GM21529 (cell line): ENCODE measurements at regions not wholly inside any gene's neighbourhood (a gene's known extent, or its start where the extent isn't known, plus 50 kb on each side); places are given as distances from the start of the nearest gene placed in this dataset.
"Not testable (repeated sequence)": the region's sequence is repeated elsewhere in the genome, so short reads cannot be mapped to it uniquely, and the experiment has no call there.

Source experiments
- ATAC-seq: cut with Tn5 transposase; IDR thresholded peaks from one replicate; pipeline ENCODE4 v1.9.1; 2021; ENCODE audit not compliant: unreplicated experiment

DNA sequence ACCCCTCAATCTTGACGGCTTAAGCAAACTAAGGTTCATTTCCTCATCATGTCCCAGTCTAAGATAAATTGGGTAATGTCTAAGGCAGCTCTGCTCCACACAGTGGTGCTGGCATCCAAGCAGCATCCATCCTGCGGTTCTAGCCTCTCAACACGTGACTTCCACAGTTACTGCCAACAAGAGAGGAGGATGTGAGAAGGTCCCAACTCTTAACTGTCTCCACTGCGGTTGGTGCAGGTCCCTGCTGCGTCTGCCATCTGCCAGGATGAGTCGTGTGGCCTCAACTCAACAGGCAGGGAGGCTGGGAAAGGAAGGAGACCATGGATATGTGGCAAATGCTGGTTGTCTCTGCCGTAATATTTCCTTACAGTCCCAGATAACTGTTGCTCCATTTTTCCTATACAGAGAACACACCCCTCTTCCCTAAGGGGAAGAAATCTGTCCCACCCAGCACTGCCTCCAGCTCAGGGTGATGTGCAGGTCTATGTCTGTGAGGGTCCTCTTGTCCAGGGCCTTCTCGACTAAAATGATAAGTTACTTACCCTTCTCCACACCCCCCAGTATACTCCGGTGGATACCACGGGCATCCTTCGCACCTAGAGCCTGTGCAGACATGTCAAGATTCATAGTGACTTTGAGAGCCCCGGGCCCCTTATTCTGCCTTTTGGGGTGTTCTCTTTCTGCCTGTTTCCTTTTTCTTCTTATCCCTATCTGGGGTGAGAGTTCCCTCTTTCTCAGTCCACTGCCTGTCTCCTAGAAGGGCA is 64.7 kb downstream of the KCNJ18 start:
- ATAC-seq: no peak

DNA sequence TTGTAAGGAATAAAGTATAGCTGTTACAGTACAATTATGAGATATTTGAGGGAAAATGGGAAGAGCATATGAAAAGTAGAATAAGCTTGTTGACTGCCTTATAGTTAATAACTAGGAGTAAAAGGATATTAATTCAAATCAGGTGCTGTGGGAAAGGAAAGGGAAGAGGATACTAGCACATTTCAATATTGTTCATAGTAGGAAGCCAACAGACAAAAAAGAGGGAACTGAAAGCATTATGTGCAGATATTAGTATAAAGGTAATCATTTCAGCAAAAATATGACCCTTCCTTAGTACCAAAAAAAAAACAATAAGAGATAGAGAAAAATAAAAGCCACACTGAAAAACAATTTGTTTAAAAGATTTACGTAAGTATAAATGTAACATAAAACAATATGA is 67.3 kb downstream of the KCNJ18 start:
- ATAC-seq: not testable (repeated sequence)

DNA sequence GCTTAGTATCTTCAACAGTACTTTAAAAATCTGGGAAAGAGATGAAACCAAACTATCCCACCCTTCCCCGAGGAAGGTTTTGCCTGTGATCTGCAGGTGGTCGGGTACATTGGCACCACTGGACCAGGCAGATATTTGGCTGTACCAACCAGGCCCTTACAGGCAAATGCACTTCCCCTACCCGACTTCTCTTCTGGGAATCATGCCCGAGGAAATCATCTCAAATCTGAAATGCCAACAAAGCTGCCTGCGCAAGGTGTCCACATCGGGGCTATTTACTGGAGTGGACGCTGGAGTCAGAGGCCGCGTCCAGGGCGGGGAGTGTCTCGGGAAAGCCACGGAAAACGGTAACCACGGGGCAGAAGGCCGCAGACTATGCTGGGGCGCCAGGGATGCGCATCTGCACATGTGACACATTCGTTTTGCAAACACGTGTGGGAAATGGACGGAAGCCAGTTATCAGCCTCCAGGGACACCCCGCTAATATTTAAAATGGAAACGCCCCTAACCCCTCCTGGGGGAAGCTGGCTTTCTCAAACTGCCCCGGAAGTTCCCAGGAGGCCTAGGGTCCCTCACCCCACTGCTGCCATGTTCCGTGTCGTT is 71.5 kb downstream of the KCNJ18 start:
- not testable (repeated sequence) for ATAC-seq

DNA sequence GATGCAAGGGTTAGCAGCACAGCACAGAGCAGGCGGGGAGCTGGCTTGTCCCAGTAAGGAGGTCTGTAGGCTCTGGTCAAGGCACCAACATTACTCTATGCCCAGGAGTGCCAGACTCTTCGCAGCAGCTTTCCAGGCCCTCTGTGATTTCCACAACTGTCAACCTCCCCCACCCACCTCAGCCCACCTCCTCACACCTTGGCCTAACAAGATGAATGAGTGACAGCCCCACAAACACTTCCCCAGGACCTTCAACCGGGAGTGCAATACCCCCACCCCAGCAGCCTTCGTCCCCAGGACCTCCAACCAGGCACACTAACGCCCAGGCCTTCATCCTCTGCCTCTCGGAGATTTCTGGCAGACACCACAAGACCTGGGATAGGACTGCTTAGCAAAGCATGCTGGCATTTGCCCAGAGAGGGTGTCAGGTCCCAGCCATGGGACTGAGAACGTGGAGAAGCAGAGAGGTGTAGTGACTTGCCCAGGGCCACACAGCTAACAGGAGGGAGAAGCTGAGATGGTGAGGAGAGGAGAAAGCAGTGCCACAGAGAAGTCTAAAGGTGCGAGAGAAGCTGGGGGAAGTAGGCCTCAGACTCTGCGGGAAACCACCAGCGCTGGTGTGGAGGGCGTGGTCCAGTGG is 73.4 kb downstream of the KCNJ18 start:
- not testable (repeated sequence) for ATAC-seq

DNA sequence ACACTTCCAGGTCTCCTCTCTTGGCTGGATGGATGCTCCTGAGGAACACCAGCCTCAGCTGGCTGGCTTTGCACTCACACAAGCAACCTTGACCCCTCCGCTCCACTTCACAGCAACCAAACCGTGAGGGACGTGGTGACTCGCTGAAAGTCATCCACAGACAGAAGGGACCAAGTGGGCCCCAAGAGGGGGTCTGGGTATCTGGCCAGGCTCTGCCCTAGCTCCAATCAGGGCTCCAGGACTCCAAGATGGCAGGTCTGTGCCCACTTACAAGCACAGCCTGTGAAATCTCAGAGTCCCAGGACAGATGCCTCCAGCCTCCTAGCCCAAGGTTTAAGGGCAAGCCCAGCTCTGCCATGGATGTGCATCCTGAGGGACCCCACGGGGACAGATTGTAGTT is 74.2 kb downstream of the KCNJ18 start:
- not testable (repeated sequence) for ATAC-seq

DNA sequence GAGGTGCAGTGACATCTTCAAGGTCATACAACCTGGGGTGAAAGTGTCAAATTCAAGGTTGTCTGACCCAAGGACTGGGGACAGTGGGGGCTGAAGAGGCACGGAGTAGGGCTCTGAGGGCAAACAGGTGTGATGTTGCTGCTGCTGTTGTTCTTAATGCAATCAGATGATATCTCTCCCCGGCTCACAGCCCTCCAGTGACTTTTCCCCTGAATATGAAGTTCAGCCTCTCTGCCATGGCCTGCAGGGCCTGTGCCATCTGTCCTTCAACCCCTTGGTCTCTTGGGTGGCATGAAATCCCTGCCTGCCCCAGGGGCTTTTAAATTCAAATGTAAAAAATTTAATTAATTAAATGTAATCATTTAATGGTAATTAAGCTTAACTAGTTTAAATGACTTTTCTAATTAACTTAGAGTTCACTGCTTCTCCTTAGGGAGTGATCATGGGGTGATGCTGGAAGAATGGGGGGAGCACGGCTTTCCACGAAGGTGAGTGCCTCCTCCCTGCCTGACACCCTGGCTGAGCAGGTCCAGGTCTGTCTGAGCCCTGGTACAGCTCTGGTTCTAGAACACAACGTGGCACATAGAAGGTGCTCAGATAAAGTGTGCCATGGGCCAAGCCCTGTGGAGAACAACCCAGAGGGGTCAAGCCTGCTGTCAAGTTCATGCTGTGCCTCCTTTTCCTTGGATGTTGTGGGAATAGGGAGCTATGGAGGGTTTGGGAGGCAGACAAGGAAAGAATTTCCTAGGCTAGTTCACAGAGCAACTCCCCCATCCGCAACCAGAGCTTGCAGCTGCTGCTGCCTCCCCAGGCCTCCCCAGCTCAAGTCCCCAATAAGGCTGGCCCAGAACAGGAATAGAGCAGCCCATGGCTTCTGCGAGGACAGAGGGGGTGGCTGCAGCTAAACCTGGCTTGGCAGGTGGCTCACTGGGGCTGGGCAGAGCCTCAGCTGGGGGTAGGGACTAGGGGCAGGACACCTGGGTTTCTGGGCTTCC is 75.1 kb downstream of the KCNJ18 start:
- ATAC-seq: not testable (repeated sequence)

DNA sequence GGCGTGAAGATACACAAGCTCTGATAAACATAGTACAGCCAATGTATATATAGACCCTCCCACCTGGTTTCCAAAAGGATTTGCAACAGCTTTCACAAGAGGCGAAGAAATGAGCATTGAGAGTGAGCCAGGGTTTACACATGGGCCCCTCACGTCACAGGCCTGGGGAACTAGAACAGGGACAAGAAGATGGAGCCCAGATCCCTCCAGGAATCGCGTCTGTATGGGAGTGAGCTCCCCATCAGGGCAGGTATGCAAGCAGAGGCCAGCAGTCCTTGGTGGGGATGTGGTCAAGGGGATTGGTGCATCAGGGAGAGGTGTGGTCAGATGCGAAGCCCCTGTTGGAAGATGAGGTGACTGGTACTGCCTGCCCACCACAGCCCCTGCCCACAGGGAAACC is 75.9 kb downstream of the KCNJ18 start:
- not testable (repeated sequence) for ATAC-seq

DNA sequence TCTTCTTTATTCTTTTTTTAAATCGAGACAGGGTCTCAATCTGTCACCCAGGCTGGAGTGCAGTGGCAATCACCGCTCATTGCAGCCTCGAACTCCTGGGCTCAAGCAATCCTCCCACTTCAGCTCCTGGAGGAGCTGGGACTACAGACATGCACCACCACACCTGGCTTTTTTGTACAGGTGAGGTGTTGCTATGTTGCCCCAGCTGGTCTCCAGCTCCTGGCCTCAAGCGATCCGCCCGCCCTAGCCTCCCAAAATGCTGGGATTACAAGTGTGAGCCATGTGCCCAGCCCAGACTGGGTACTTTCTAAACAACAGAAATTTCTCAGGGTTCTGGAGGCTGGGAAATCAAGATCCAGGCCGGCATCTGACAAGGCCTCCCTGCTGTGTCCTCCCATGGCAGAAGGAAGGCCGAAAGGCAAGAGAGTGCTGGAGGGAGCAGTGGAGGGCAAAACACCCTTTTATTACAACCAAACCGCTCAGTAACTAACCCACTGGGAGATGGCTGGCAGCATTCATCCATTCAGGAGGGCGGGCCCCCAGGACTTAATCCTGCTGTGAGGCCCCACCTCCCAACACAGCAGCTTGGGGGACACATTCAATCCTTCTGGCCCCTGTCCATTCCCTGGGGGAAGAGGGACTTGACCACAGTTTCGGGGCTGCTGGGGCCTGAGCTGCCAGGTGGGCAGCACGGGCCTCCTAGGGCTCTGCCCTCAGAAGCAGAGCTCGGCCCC is 76.6 kb downstream of the KCNJ18 start:
- not testable (repeated sequence) for ATAC-seq

DNA sequence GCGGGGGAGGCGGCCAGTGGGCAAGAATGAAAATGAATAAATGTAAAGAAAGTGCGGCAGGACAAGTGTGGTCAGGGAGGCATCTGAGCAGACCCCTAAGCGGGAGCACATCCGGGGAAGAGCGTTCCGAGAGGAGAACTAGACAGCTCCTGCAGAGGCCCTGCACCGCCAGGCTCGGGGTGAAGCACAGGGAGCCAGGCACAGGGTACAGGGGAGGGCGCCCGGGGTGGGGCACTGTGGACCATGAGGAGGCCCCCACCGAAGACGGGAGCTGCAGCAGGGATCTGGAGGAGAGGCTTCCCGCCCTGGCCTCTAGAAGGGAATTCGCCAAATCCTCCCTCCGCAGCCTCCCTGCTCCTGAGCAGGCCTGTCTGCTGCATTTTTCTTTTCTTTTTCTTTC is 77.5 kb downstream of the KCNJ18 start:
- not testable (repeated sequence) for ATAC-seq

DNA sequence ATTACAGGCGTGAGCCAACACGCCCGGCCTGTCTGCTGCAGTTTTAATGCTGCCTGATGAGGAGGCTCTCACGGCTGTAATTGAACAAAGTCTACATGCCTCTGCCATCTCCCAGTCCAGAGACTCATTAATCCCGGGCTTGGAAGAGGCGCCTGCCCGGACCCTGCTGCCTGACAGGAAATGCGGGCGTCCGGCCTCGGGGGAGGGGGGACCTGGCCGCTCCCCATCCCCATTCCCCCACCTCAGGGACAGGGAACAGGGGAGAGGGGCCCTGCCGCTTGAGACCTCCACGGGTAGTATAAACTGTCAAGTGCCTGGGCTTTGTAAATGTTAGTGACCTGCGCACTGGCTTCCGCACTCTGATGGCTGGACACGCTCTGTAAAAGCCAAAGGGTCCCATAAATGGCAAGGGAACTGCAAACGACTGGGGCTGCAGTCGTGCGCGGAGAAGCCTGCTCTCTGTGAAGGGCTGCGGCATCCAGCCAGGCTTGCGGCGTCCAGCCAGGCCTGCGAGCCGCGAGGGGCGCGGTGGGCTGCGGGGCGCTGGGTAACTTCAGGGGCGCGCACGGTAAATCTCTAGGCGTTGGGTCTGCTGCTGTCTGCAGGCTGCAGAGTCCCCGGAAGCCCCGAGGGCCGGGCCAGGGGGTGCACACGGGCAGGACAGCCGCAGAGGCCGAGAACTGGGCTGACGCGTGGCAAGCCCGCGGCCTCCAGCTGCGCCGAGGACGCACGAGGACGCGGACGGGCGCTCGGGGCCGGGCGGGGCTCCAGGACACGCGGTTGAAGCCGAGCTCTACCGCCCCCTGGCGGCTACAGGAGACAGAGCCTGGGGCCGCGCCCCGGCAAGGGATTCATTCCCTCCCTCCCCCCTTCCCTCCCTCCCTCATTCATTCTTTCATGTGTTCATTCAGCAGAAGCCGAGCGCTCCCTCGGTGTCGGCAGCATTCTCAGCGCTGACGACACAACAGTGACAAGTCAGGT is 78.4 kb downstream of the KCNJ18 start:
- peak; percentile 63 for ATAC-seq

DNA sequence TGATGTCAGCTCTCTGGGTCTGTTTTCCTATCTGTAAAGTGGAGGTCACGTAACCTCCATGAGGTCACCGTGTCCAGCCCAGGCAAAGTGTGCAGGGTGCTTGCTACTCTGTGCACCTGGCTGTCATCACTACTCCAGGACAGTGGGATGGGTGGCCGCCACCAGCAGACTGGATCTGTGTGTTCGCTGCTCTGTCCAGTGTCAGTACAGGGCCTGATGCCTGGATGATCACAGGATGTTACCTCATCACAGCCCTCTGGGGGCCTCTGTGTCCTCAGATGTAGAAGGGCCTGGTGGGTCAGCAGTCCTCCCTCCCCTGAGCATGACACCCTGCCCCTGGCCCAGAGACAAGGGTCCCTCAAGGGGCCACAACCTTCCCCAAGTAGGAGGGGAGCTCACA is 80.0 kb downstream of the KCNJ18 start:
- no peak for ATAC-seq

DNA sequence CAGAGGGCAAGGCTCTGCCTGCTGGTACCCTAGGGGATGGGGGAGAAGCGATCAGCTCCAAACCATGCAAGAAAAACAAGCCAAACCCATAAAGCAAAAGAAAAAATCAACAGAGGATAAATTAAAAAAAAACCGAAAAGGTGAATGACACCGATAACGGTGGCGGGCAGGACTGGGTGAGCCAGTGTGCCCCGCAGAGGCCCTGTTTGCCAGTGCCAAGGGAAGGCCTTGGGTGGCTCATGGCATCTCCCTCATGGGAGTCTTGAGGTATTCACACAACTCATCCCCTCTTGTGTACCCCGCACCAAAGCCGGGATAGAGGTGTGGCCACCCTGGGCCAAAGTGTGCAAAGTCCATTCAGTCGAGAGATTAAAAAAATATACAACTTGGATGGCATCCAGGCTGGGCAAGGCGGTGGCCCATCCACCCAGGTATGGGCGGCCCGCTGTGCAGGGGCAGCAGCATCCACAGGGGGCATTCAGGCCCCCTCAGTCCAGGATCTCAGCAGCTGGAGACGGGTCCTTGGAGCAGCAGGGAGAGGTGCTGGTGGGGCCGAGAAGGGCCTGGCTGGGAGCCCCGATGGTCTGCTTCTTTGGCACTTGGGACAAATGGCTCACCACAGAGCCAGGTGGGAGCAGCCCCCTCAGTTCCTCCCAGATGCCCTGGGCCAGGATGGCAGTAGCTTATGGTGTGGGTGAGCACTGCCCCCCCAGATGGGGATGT is 80.8 kb downstream of the KCNJ18 start:
- ATAC-seq: not testable (repeated sequence)

DNA sequence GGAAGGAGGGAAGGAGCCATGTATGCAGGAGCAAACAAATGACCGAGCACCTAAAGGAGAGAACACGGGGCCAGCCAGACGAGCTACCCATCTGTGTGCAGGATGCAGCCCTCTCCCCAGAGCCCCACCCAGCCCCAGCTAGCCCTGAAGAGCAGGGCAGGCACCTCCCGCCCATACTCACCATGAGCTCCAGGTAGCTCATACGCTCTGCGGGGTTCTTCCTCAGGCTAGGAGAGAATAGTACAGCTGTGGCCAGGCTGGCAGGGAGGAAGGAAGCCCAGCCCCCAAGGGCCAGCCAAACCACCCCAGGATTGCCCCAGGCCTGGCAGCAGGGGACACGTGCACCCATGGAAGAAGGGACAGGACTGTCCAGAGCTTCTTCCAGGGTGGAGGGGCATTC is 81.9 kb downstream of the KCNJ18 start:
- no peak for ATAC-seq

DNA sequence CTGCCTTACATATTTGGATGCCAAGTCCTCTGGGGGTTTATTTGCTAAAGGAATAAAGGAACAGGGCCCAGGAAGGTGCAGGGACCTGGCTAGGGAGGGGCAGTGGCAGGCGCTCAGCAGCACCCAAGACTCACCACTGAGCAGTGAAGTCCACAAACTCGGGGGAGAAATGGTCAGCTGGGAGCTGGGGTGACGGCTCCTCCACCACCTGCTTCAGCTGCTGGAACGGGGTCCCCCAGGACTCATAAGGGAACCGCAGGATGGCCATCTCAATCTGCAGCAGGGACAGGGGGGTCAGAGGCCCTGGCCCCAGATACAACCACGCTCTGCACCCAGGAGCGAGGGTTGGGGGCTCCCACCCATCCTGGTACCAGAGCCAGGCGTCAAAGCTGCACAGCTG is 83.2 kb downstream of the KCNJ18 start:
- ATAC-seq: not testable (repeated sequence)

DNA sequence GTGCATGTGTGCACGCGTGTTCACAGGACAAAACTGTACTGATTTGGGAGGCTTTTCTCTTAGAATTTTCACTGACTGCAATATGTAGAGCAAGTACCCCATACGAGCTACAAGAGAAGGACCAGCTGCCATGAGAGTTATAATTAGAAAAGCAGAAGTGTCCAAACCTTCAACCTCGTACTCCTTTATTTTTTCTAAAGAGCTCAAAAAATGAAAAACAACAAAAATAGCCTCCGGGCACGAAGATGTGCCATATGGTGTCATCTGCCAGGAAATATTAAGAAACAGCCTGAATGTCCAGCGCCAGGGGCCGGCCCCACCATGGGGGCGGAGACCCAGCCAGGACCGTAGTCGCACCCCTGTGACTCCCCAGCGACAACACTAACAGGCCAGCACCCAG is 84.6 kb downstream of the KCNJ18 start:
- ATAC-seq: not testable (repeated sequence)

DNA sequence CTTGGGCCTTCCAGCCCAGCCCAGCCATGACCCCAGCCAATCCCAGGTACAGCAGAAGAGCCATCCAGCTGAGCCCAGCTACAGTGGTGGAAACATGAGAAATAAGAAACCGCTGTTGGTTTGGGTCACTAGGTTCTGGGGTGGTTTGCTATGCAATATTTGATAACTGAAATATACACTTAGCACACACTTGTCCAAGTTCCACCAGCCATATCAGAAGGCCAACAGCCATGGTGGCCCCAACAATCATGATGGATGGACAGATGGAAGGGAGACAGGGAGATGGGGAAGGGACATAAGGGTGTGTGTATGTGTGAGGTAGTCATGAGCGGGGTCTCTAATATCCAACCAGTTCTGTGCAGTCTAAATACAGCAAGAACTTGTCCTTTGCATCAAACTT is 86.5 kb downstream of the KCNJ18 start:
- not testable (repeated sequence) for ATAC-seq

DNA sequence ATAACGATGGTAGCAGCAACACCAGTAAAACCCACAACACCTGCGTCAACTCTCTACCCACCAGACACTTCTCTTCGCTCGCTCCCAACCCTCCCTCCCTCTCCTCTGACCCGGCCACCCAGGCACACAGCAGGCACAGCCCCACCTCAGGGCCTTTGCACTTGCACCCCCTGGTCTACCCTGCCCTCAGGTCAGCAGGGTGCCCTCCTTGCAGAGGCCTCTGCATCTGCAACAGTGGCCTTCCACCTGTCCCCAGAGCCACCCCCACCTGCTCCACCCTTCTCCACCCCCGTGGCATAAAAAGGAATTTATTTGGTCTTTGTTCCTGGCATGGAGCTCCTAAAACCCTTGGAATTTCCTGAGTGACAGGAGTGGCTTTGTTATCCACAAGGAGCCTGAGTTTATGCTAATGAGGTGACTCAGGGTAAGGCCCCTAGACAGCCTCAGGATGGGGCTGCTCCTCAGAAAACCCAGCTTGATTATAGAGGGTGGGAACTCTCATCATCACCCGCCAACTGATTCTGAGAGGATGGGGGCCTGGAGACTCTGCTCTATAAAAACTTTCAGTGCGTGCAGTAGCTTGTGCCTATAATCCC is 88.1 kb downstream of the KCNJ18 start:
- not testable (repeated sequence) for ATAC-seq
